SU-DHL-6 (cell line): ENCODE measurements at regions not wholly inside any gene's neighbourhood (a gene's known extent, or its start where the extent isn't known, plus 50 kb on each side); places are given as distances from the start of the nearest gene placed in this dataset.

ENCODE experiments used
- H2AFZ ChIP-seq: fragments of 200-600 bp; sonication (generic); 2 replicates; pipeline ENCODE4 v1.6.1; 2014; ENCODE audit warnings: low read depth, mild to moderate bottlenecking, moderate library complexity, mixed read lengths, antibody characterized with exemption, low read length; ENCODE audit not compliant: severe bottlenecking
- H3F3A ChIP-seq: fragments of 200-600 bp; shearing (Covaris generic); 2 replicates; pipeline ENCODE4 v1.6.0; 2016; ENCODE audit warnings: antibody characterized with exemption, mild to moderate bottlenecking; ENCODE audit not compliant: insufficient read depth
- H3K27ac ChIP-seq: fragments of 200-600 bp; sonication (generic); 2 replicates; pipeline ENCODE4 v1.5.1; 2016; ENCODE audit warnings: low read depth, mild to moderate bottlenecking, low read length, moderate library complexity, mixed read lengths
- H3K27me3 ChIP-seq: fragments of 200-600 bp; sonication (generic), shearing (Covaris generic); 2 replicates; pipeline ENCODE4 v1.6.0; 2014; ENCODE audit warnings: mild to moderate bottlenecking, low read length
- H3K36me3 ChIP-seq: fragments of 200-600 bp; sonication (generic); 2 replicates; pipeline ENCODE4 v1.6.1; 2014; ENCODE audit warnings: mild to moderate bottlenecking, low read length, mixed read lengths
- H3K4me2 ChIP-seq: fragments of 300-600, 200-600 bp; shearing (Covaris generic), sonication (generic); 2 replicates; pipeline ENCODE4 v1.6.0; 2014; ENCODE audit warnings: low read length, low read depth, mild to moderate bottlenecking; ENCODE audit not compliant: poor library complexity, severe bottlenecking
- H3K4me3 ChIP-seq: fragments of 200-600 bp; sonication (generic); 2 replicates; pipeline ENCODE4 v1.5.1; 2014; ENCODE audit warnings: antibody characterized with exemption, low read length, mild to moderate bottlenecking, mixed read lengths; ENCODE audit not compliant: insufficient read depth, poor library complexity, severe bottlenecking
- H3K79me2 ChIP-seq: fragments of 200-600 bp; sonication (generic); 2 replicates; pipeline ENCODE4 v1.6.1; 2014; ENCODE audit warnings: mild to moderate bottlenecking, low read length, moderate library complexity; ENCODE audit not compliant: insufficient read depth
- H3K9ac ChIP-seq: fragments of 200-600 bp; sonication (generic); 2 replicates; pipeline ENCODE4 v1.7.0; 2014; ENCODE audit warnings: mild to moderate bottlenecking, low read length
- H3K9me2 ChIP-seq: fragments of 200-600 bp; sonication (generic); replicated peaks from 2 replicates; pipeline ENCODE4 v1.6.1; 2014; ENCODE audit warnings: low read length; ENCODE audit not compliant: insufficient read depth
- H3K9me3 ChIP-seq: fragments of 200-600 bp; sonication (generic); 2 replicates; pipeline ENCODE4 v1.6.1; 2014; ENCODE audit warnings: low read length, mixed read lengths; ENCODE audit not compliant: insufficient read depth
- H4K20me1 ChIP-seq: fragments of 200-600 bp; sonication (generic); 2 replicates; pipeline ENCODE4 v1.6.1; 2014; ENCODE audit warnings: low read depth, mild to moderate bottlenecking, antibody characterized with exemption, low read length, moderate library complexity, mixed read lengths
- CTCF ChIP-seq: fragments of 200-600 bp; sonication (generic); IDR thresholded peaks from one replicate; pipeline ENCODE4 v1.5.1; 2017; ENCODE audit warnings: antibody characterized with exemption, mild to moderate bottlenecking, low read length, moderate library complexity; ENCODE audit not compliant: insufficient read depth, poor library complexity, severe bottlenecking
- EZH2phosphoT487 ChIP-seq: fragments of 200-600 bp; sonication (generic), shearing (Covaris generic); conservative IDR thresholded peaks from 2 replicates; pipeline ENCODE4 v1.6.1; 2018; ENCODE audit warnings: mild to moderate bottlenecking, antibody characterized with exemption, low read length, moderate library complexity, mixed read lengths

DNA sequence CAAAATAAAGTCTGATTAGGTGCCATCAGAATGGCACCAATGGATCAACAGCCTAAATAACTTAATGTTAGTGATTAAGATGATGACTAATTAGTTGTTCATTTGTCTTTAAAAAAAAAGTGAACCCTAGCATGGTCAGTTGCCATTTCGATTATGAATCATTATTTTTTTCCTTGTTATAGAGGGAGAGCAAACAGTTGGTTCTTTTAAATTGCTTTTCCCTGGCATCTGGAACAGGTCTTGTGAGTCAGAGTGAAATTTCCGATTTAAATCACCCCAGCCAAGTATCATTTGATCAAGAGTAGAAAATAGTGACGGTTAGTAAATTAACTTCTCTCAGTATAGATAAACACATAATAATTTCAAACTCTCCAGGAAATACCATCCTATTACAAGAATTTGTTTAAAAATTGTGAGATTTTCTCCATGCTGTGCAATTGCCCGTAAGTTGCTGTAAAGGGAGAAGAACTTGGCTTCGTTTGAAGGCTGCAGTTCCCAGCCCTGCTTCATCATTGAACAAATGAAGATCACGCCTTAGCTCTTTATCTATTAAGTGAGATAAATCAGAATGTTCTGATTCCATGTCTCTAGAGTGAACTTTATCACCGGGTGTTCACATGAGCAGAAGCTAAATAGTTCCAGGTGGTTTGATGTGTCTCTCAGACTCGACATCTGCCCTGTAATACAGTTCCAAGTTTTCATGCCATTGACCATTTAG lies 741.3 kb downstream of the DOK5 start:
- Histone ChIP-seq H3K36me3 (no peaks in the 10 kb centered on the region), H3K79me2 (no peaks in the 10 kb centered on the region), H3F3A (no peaks in the 10 kb centered on the region), H4K20me1 (no peaks in the 10 kb centered on the region), H3K4me3 (no peak overlapping the region), H3K27ac (no peak overlapping the region), H2AFZ (no peak overlapping the region), H3K27me3 (no peaks in the 10 kb centered on the region), H3K9ac (no peak overlapping the region), H3K9me3 (peaks cover 3% of the 10 kb centered on the region; the same call in 1 of the 2 replicates), H3K4me2 (no peak overlapping the region), H3K9me2 (no peaks in the 10 kb centered on the region)
- TF ChIP-seq EZH2phosphoT487 = no peak

DNA sequence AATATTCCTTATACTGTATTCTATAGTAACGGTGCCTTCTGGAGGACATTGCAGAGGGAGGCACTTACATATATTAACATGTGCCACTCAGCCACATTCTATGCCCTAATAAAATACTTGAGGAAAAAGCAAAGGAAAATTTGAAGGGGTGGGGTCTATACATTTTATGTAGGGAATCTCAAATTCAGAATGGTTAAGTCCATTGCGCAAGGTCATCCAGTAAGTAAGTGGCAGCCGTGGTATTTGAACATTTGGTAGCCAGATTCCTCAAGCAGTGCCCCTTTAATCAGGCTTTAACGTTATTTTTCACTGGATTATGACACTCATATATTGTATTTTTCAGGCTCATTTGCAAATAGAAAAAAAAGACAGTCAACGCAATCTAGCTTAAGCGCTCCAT lies 738.3 kb downstream of the DOK5 start:
- Histone ChIP-seq H3K9me2 (no peaks in the 10 kb centered on the region), H3K9ac (no peak overlapping the region), H3K4me3 (no peak overlapping the region), H3K27ac (no peak overlapping the region), H3F3A (no peaks in the 10 kb centered on the region), H3K4me2 (no peak overlapping the region), H3K27me3 (no peaks in the 10 kb centered on the region), H2AFZ (no peak overlapping the region), H3K79me2 (no peaks in the 10 kb centered on the region), H4K20me1 (no peaks in the 10 kb centered on the region), H3K36me3 (no peaks in the 10 kb centered on the region), H3K9me3 (no peaks in the 10 kb centered on the region)
- TF ChIP-seq CTCF = no peak
- no peak for TF ChIP-seq EZH2phosphoT487

DNA sequence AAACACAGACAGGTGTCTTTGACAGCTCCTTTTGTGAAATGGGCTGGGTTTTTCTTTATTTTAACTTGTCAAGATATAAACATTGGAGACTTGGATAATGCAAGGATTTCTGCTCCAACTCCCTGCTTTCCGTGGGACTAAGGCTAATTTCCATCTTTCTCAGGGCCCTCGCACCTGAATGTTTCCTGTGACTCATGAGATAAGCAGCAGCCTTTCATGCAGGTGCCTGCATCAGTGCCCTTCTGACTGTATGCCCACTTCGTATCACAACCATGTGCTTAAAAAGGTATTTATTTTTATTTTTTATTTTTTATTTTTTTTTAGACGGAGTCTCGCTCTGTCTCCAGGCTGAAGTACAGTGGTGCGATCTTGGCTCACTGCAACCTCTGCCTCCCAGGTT lies 736.1 kb downstream of the DOK5 start:
- no peaks in the 10 kb centered on the region for H3K9me2 ChIP-seq
- no peak for TF ChIP-seq EZH2phosphoT487
- no peak overlapping the region for H3K4me2 ChIP-seq
- H3F3A ChIP-seq = no peaks in the 10 kb centered on the region
- no peaks in the 10 kb centered on the region for H4K20me1 ChIP-seq
- no peaks in the 10 kb centered on the region for H3K9me3 ChIP-seq
- H2AFZ ChIP-seq = no peak overlapping the region
- H3K27me3 ChIP-seq = no peaks in the 10 kb centered on the region
- H3K9ac ChIP-seq = no peak overlapping the region
- H3K4me3 ChIP-seq = no peak overlapping the region
- no peaks in the 10 kb centered on the region for H3K36me3 ChIP-seq
- no peak overlapping the region for H3K27ac ChIP-seq
- H3K79me2 ChIP-seq = no peaks in the 10 kb centered on the region

GRCh38 chr20:55205665-55206064 lies 730.3 kb downstream of the DOK5 start:
- Histone ChIP-seq H3K79me2 (no peaks in the 10 kb centered on the region), H3K4me2 (no peak overlapping the region), H3K27ac (no peak overlapping the region), H3K9me2 (no peaks in the 10 kb centered on the region), H3K27me3 (no peaks in the 10 kb centered on the region), H3K9me3 (no peaks in the 10 kb centered on the region), H2AFZ (no peak overlapping the region), H4K20me1 (no peaks in the 10 kb centered on the region), H3F3A (no peaks in the 10 kb centered on the region), H3K36me3 (no peaks in the 10 kb centered on the region), H3K9ac (no peak overlapping the region), H3K4me3 (no peak overlapping the region)
- no peak for TF ChIP-seq EZH2phosphoT487
- no peak for TF ChIP-seq CTCF
